ENCODE measurements at regions not wholly inside any gene's neighbourhood (a gene's known extent, or its start where the extent isn't known, plus 50 kb on each side); places are given as distances from the start of the nearest gene placed in this dataset.

DNA sequence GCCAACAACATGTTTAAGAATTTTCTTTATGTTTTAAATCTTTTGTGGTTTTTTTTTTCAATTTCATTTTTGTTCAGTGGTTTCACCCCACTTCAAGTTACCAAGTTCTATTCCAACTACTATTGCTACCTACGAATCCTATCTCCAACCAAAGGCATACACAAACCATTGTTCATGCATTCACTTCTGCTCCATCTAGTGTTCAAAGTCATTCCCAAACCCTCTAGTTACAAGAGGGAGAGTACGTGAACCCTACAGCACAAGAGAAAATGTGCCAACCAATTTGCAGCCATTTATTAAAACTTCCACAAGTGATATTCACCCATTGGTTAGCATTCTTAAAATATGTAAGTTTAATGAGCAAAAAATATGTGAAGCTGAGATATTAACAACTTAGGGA lies 295.1 kb upstream of the KYNU start:
- H3K27me3 ChIP-seq (ENCODE audit: insufficient read depth, poor library complexity, severe bottlenecking) = no peaks in the 10 kb centered on the region
- TF ChIP-seq POLR2AphosphoS5 (IDR thresholded peaks at IDR 0.05; ENCODE audit: low read depth) (no peak), SPI1 (IDR thresholded peaks at IDR 0.05; ENCODE audit: borderline replicate concordance, low read depth) (no peak), GABPA (IDR thresholded peaks at IDR 0.05; ENCODE audit: low read depth) (no peak), REST (IDR thresholded peaks at IDR 0.05; ENCODE audit: insufficient replicate concordance, low read depth) (no peak)
- TF ChIP-seq, protein P1, sequence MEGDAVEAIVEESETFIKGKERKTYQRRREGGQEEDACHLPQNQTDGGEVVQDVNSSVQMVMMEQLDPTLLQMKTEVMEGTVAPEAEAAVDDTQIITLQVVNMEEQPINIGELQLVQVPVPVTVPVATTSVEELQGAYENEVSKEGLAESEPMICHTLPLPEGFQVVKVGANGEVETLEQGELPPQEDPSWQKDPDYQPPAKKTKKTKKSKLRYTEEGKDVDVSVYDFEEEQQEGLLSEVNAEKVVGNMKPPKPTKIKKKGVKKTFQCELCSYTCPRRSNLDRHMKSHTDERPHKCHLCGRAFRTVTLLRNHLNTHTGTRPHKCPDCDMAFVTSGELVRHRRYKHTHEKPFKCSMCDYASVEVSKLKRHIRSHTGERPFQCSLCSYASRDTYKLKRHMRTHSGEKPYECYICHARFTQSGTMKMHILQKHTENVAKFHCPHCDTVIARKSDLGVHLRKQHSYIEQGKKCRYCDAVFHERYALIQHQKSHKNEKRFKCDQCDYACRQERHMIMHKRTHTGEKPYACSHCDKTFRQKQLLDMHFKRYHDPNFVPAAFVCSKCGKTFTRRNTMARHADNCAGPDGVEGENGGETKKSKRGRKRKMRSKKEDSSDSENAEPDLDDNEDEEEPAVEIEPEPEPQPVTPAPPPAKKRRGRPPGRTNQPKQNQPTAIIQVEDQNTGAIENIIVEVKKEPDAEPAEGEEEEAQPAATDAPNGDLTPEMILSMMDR (IDR thresholded peaks at IDR 0.05; ENCODE audit: insufficient read depth, low read length) = no peak
- H3K27ac ChIP-seq (replicated peaks) = no peak overlapping the region
- no peak for DNase-seq (ENCODE audit: low read depth in 1 of 2, low spot score in 1 of 2)
- no peak overlapping the region for H3K4me3 ChIP-seq (replicated peaks; ENCODE audit: insufficient read depth, low read length)

- Histone ChIP-seq H3K27me3 (ENCODE audit: insufficient read depth, poor library complexity, severe bottlenecking) (no peaks in the 10 kb centered on the region), H3K4me3 (replicated peaks; ENCODE audit: insufficient read depth, low read length) (no peak overlapping the region), H3K27ac (replicated peaks) (no peak overlapping the region)
- no peak for TF ChIP-seq POLR2AphosphoS5 (IDR thresholded peaks at IDR 0.05; ENCODE audit: low read depth)
- TF ChIP-seq SPI1 (IDR thresholded peaks at IDR 0.05; ENCODE audit: borderline replicate concordance, low read depth) = no peak
- TF ChIP-seq REST (IDR thresholded peaks at IDR 0.05; ENCODE audit: insufficient replicate concordance, low read depth) = no peak
- TF ChIP-seq GABPA (IDR thresholded peaks at IDR 0.05; ENCODE audit: low read depth) = no peak
- TF ChIP-seq, protein P1 (IDR thresholded peaks at IDR 0.05; ENCODE audit: insufficient read depth, low read length) = no peak
- no peak for DNase-seq (ENCODE audit: low read depth in 1 of 2, low spot score in 1 of 2)
Observed at GRCh38 chr2:142581491-142581890, 296.0 kb upstream of the KYNU start.

- Histone ChIP-seq H3K27ac (replicated peaks) (no peak overlapping the region), H3K4me3 (replicated peaks; ENCODE audit: insufficient read depth, low read length) (no peak overlapping the region), H3K27me3 (ENCODE audit: insufficient read depth, poor library complexity, severe bottlenecking) (no peaks in the 10 kb centered on the region)
- DNase-seq (ENCODE audit: low read depth in 1 of 2, low spot score in 1 of 2) = no peak
- TF ChIP-seq, protein P1 (IDR thresholded peaks at IDR 0.05; ENCODE audit: insufficient read depth, low read length) = no peak
- no peak for TF ChIP-seq SPI1 (IDR thresholded peaks at IDR 0.05; ENCODE audit: borderline replicate concordance, low read depth)
- TF ChIP-seq REST (IDR thresholded peaks at IDR 0.05; ENCODE audit: insufficient replicate concordance, low read depth) = no peak
- TF ChIP-seq GABPA (IDR thresholded peaks at IDR 0.05; ENCODE audit: low read depth) = no peak
- TF ChIP-seq POLR2AphosphoS5 (IDR thresholded peaks at IDR 0.05; ENCODE audit: low read depth) = no peak
Observed at GRCh38 chr2:142580691-142581090, 296.8 kb upstream of the KYNU start.

Data from HL-60 (cell line).